GM12878 (cell line): ENCODE measurements at regions not wholly inside any gene's neighbourhood (a gene's known extent, or its start where the extent isn't known, plus 50 kb on each side); places are given as distances from the start of the nearest gene placed in this dataset.

ENCODE experiments used
- ATAC-seq: fragments of 200-7000 bp; cut with Tn5 transposase; 3 replicates; pipeline ENCODE4 v1.9.1; 2020; ENCODE audit warnings: mild to moderate bottlenecking, moderate library complexity
- BruUV-seq: library from RNA; stranded (reverse); fragments of 400-500 nt; replicated peaks from 2 replicates; lab custom pipeline; 2021; lab: Mats Ljungman, UMichigan
- CTCF ChIA-PET: fragments of 300-600 bp; sonication (Branson Sonifier 250); formaldehyde crosslinking; extraction: SDS; loops from one replicate; lab custom pipeline; 2021; ENCODE audit warnings: inconsistent platforms; lab: Yijun Ruan, JAX
- POLR2A ChIA-PET: fragments of 350-600 bp; formaldehyde crosslinking; extraction: SDS; loops from one replicate; lab custom pipeline; 2021; ENCODE audit warnings: inconsistent platforms; lab: Charles Lee
- RAD21 ChIA-PET: fragments of 300-600 bp; sonication (Branson Sonifier 250); formaldehyde crosslinking; loops from one replicate; lab custom pipeline; 2023; ENCODE audit warnings: antibody characterized with exemption; ENCODE audit not compliant: unreplicated experiment; lab: Charles Lee
- SMC1A ChIA-PET: fragments of 300-600 bp; sonication (Branson Sonifier 250); formaldehyde crosslinking; loops from one replicate; lab custom pipeline; 2023; ENCODE audit not compliant: unreplicated experiment, uncharacterized antibody; lab: Charles Lee
- DNase-seq: peaks from one replicate; pipeline ENCODE4 v3.0.0-alpha.2; 2011; ENCODE audit warnings: low read depth, low spot score
- FAIRE-seq: peaks from 3 replicates; lab custom pipeline; 2011; peaks lifted over from hg19 to GRCh38; lab: Jason Lieb, UNC
- H2AFZ ChIP-seq: 2 replicates; pipeline ENCODE4 v1.6.0; 2011; ENCODE audit warnings: low read depth, low read length, control low read depth; ENCODE audit not compliant: control insufficient read depth
- H3K27ac ChIP-seq: 2 replicates; pipeline ENCODE4 v1.5.1; 2011; ENCODE audit warnings: control low read depth; ENCODE audit not compliant: control insufficient read depth, insufficient read depth
- H3K27me3 ChIP-seq, 2 experiments: replicated peaks in 1 of 2; 2 replicates each; pipeline versions ENCODE4 v1.6.0 to v1.6.1; 2011; ENCODE audit warnings: low read length in 1 of 2; ENCODE audit not compliant: control insufficient read depth in 2 of 2, insufficient read depth in 2 of 2
- H3K36me3 ChIP-seq, 2 experiments: 2 replicates each; pipeline ENCODE4 v1.5.1; 2011; ENCODE audit warnings: low read length in 1 of 2; ENCODE audit not compliant: control insufficient read depth in 2 of 2, insufficient read depth in 2 of 2
- H3K4me1 ChIP-seq: 2 replicates; pipeline ENCODE4 v1.6.1; 2011; ENCODE audit warnings: mild to moderate bottlenecking, low read length, moderate library complexity, mixed read lengths; ENCODE audit not compliant: control insufficient read depth, insufficient read depth
- H3K4me2 ChIP-seq: 2 replicates; pipeline ENCODE4 v1.6.0; 2011; ENCODE audit warnings: control low read depth; ENCODE audit not compliant: control insufficient read depth, insufficient read depth
- H3K4me3 ChIP-seq: fragments of 200-600 bp; sonication (generic); 2 replicates; pipeline ENCODE4 v1.5.1; 2016
- H3K79me2 ChIP-seq: 2 replicates; pipeline ENCODE4 v1.6.0; 2011; ENCODE audit warnings: low read length; ENCODE audit not compliant: control insufficient read depth, insufficient read depth
- H3K9ac ChIP-seq: 2 replicates; pipeline ENCODE4 v1.8.0; 2011; ENCODE audit warnings: low read length, control low read depth, mixed read lengths; ENCODE audit not compliant: control insufficient read depth, insufficient read depth
- H3K9me3 ChIP-seq: replicated peaks from 3 replicates; pipeline ENCODE4 v1.5.1; 2011; ENCODE audit warnings: mild to moderate bottlenecking, low read length; ENCODE audit not compliant: control insufficient read depth, insufficient read depth
- H4K20me1 ChIP-seq: 2 replicates; pipeline ENCODE4 v1.6.0; 2011; ENCODE audit not compliant: control insufficient read depth, insufficient read depth
- ASH2L ChIP-seq: fragments of 300-600, 200-600 bp; sonication (generic); IDR thresholded peaks from 2 replicates; pipeline ENCODE4 v1.6.1; 2017; ENCODE audit warnings: low read depth, mild to moderate bottlenecking, borderline replicate concordance
- BCL11A ChIP-seq: IDR thresholded peaks from 2 replicates; pipeline ENCODE4 v1.6.1; 2011; ENCODE audit warnings: low read depth, low read length
- GABPA ChIP-seq: IDR thresholded peaks from 2 replicates; pipeline ENCODE4 v1.6.1; 2014; ENCODE audit warnings: antibody characterized with exemption, low read depth, mild to moderate bottlenecking, inconsistent platforms
- HDAC2 ChIP-seq: fragments of 200-600 bp; sonication (generic); IDR thresholded peaks from 2 replicates; pipeline ENCODE4 v1.6.1; 2017
- HDAC6 ChIP-seq: fragments of 200-600 bp; sonication (generic); IDR thresholded peaks from one replicate; pipeline ENCODE4 v1.8.0; 2017; ENCODE audit warnings: antibody characterized with exemption; ENCODE audit not compliant: unreplicated experiment
- NR2C2 ChIP-seq: IDR thresholded peaks from 2 replicates; pipeline ENCODE4 v1.6.1; 2011; ENCODE audit warnings: borderline replicate concordance, low read depth; ENCODE audit not compliant: control insufficient read depth, insufficient read length
- PAX8 ChIP-seq: fragments of 450-650 bp; IDR thresholded peaks from 2 replicates; pipeline ENCODE4 v1.6.1; 2017; ENCODE audit warnings: mild to moderate bottlenecking, moderate library complexity
- POLR2A ChIP-seq: IDR thresholded peaks from 2 replicates; pipeline ENCODE4 v1.6.1; 2011; ENCODE audit warnings: low read depth, mild to moderate bottlenecking, low read length
- POU2F2 ChIP-seq: IDR thresholded peaks from 3 replicates; pipeline ENCODE4 v1.6.1; 2011; ENCODE audit warnings: low read depth, mild to moderate bottlenecking, low read length, borderline replicate concordance
- REST ChIP-seq: IDR thresholded peaks from 2 replicates; pipeline ENCODE4 v1.6.1; 2012; ENCODE audit warnings: mild to moderate bottlenecking, low read depth, low read length
- SP1 ChIP-seq: IDR thresholded peaks from one replicate; pipeline ENCODE4 v1.6.1; 2011; ENCODE audit warnings: low read depth, low read length
- SUZ12 ChIP-seq: fragments of 200-600 bp; sonication (generic); IDR thresholded peaks from one replicate; pipeline ENCODE4 v1.6.1; 2018; ENCODE audit warnings: antibody characterized with exemption, mild to moderate bottlenecking; ENCODE audit not compliant: unreplicated experiment
- TCF7 ChIP-seq: IDR thresholded peaks from 2 replicates; pipeline ENCODE4 v1.6.1; 2014; ENCODE audit warnings: antibody characterized with exemption, borderline replicate concordance
- USF2 ChIP-seq: IDR thresholded peaks from 2 replicates; pipeline ENCODE4 v1.6.1; 2011; ENCODE audit warnings: low read depth, low read length, improper control_type of control experiment, borderline replicate concordance
- YBX1 ChIP-seq: fragments of 450-650 bp; IDR thresholded peaks from 2 replicates; pipeline ENCODE4 v1.6.1; 2016; ENCODE audit warnings: antibody characterized with exemption
- ZNF274 ChIP-seq: IDR thresholded peaks from one replicate; pipeline ENCODE4 v1.8.0; 2011; ENCODE audit not compliant: insufficient read length, insufficient read depth
- in situ Hi-C: fragments of 300-500 bp; cut with MboI; formaldehyde crosslinking; loops from 9 replicates; pipeline ENCODE4 v1.14.3; 2018; ENCODE audit warnings: mixed read lengths
- intact Hi-C: fragments of 100-400 bp; cut with micrococcal nuclease; formaldehyde crosslinking; loops from one replicate; pipeline ENCODE4 v1.14.2; 2022; ENCODE audit not compliant: unreplicated experiment

- Histone ChIP-seq H3K4me1 (no peaks in the 10 kb centered on the region), H3K9me3 (no peaks in the 10 kb centered on the region), H3K9ac (no peak overlapping the region), H3K36me3 (no peaks in the 10 kb centered on the region), H3K4me2 (no peak overlapping the region), H4K20me1 (no peaks in the 10 kb centered on the region), H3K79me2 (no peaks in the 10 kb centered on the region), H3K27me3 (no peaks in the 10 kb centered on the region), H2AFZ (no peak overlapping the region), H3K27ac (no peak overlapping the region), H3K4me3 (no peak overlapping the region)
- FAIRE-seq (no peak), DNase-seq (no peak), ATAC-seq (no peak)
- ChIA-PET RAD21 (interaction anchor here (1.0 kb wide), 1 partner anchor 70 kb away, joined by 6 read pairs; no protein-coding TSS in a partner anchor), CTCF (interaction anchor here (1.0 to 1.3 kb wide), 2 partner anchors 8 to 12 kb away, joined by 3 read pairs; no protein-coding TSS in a partner anchor), SMC1A (interaction anchor here (0.7 to 1.7 kb wide), 10 partner anchors 12 to 102 kb away, joined by 3 to 5 read pairs (median 3); no protein-coding TSS in a partner anchor), POLR2A (interaction anchor here (0.6 to 0.8 kb wide), 3 partner anchors 24 to 300 kb away, joined by 3 to 4 read pairs (median 3); no protein-coding TSS in a partner anchor)
- TF ChIP-seq NR2C2 = no peak
- TF ChIP-seq REST = no peak
- TF ChIP-seq GABPA = no peak
- TF ChIP-seq BCL11A = no peak
- TF ChIP-seq ASH2L = no peak
- no peak for TF ChIP-seq HDAC2
- no peak for TF ChIP-seq HDAC6
- TF ChIP-seq POLR2A = no peak
- TF ChIP-seq SUZ12 = no peak
- TF ChIP-seq SP1 = no peak
- TF ChIP-seq POU2F2 = no peak
- no peak for TF ChIP-seq YBX1
- TF ChIP-seq TCF7 = no peak
- TF ChIP-seq USF2 = no peak
- no peak for TF ChIP-seq PAX8
- TF ChIP-seq ZNF274 = no peak
- in situ Hi-C loops (no loop called here), intact Hi-C loops (no loop called here)
- BruUV-seq = no TSS peak
These were observed 298.0 kb upstream of the NRP1 start for GRCh38 chr10:33632432-33632831.
